Pancreas (tissue), 10 donors: ENCODE measurements at regions not wholly inside any gene's neighbourhood (a gene's known extent, or its start where the extent isn't known, plus 50 kb on each side); places are given as distances from the start of the nearest gene placed in this dataset.

Experiments
- ATAC-seq, 4 donors: fragments of 200-7000 bp; cut with Tn5 transposase; one replicate each; pipeline versions ENCODE4 v1.8.0 to v1.9.1; 2020; ENCODE audit warnings: mild to moderate bottlenecking in 4 of 4, moderate library complexity in 4 of 4
- DNase-seq, 6 donors: peaks; one replicate each; pipeline ENCODE4 v3.0.0-alpha.2; 2020
- FAIRE-seq: peaks from 2 replicates; lab custom pipeline; 2012; peaks lifted over from hg19 to GRCh38; lab: Jason Lieb, UNC
- H3K27ac ChIP-seq, 4 donors: fragments of 200-600 bp; sonication (generic); 1 replicate in 3 of 4; 2 replicates in 1 of 4; pipeline versions ENCODE4 v1.5.0 to v1.8.0; 2020
- H3K27me3 ChIP-seq, 4 donors: fragments of 200-600 bp; one replicate each; pipeline ENCODE4 v1.8.0; 2021
- H3K36me3 ChIP-seq, 3 donors: fragments of 200-600 bp; sonication (generic) in 1 of 3; one replicate each; pipeline versions ENCODE4 v1.5.0 to v1.8.0; 2020 to 2021
- H3K4me1 ChIP-seq, 3 donors: fragments of 200-600 bp; one replicate each; pipeline ENCODE4 v1.8.0; 2021
- H3K4me3 ChIP-seq, 4 donors: fragments of 200-600 bp; sonication (generic) in 2 of 4; one replicate each; pipeline versions ENCODE4 v1.5.0 to v1.8.0; 2020 to 2021
- H3K9me3 ChIP-seq, 4 donors: fragments of 200-600 bp; one replicate each; pipeline ENCODE4 v1.8.0; 2021
- CTCF ChIP-seq, 4 donors: fragments of 200-600 bp; sonication (generic) in 3 of 4; IDR thresholded peaks; one replicate each; pipeline versions ENCODE4 v1.5.0 to v1.8.0; 2021; ENCODE audit warnings: antibody characterized with exemption in 4 of 4
- WGBS, 2 donors: extraction: QIAGEN DNeasy Blood & Tissue Kit; methylation state at CpG; one replicate each; pipeline ENCODE4 v1.1.7; 2013; 5-methylcytosine and 5-hydroxymethylcytosine counted together
- intact Hi-C, 3 donors: fragments of 100-400 bp; cut with DNase I; formaldehyde crosslinking; loops; one replicate each; pipeline versions ENCODE4 v1.11.1 to v1.14.2; 2022
- donor health status: healthy with polysubstance abuse.
- donor health status: DM: no; HTN: no; CAD: no; lungs with moderate emphysema.
- donor health status: DM: no; HTN: no; CAD: no.
- donor health status: control.
- donor health status: control.
- donor health status: Bipolar disorder and iron deficiency.
- donor health status: DM: yes; HTN: yes; CAD: no.
- donor health status: DM: no; HTN: no; CAD: no.
- donor health status: DM: no; HTN: no; CAD: no.
- donor health status: DM: yes; HTN: yes; CAD: no.

DNA sequence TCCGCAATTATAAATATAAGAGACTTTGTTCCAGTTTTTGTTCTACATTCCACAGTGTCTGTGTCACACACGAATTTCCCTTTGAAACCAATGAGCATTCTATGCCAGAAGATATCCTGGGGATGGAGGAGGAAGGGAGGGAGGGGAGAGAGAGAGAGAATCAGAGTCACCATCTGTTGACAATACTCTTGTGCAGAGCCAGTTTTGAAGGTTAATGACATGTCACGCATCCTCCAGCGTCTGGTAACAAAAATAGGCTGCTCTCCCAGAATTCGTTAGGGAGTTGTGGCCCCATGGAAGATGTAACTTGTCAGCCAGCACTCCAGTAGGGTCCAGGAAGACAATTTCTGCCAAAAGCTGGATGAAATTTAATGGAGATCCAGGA lies 213.5 kb upstream of the KRR1 start:
- Histone ChIP-seq H3K27ac (no peak overlapping the region), H3K9me3 (no peaks in the 10 kb centered on the region), H3K4me3 (no peak overlapping the region), H3K27me3 (no peaks in the 10 kb centered on the region), H3K36me3 (no peaks in the 10 kb centered on the region), H3K4me1 (peaks cover 10 to 27% (median 23%) of the 10 kb centered on the region in 3 donors)
- FAIRE-seq: no peak
- ATAC-seq: peak in 3 of 4 donors; percentile 6 to 49 (median 40)
- no peak for DNase-seq
- TF ChIP-seq CTCF (IDR thresholded peaks at IDR 0.05): no peak
- intact Hi-C loops: no loop called here
- 60 to 66% methylated on average over 5 of the region's 5 CpGs for WGBS, 2 donors

DNA sequence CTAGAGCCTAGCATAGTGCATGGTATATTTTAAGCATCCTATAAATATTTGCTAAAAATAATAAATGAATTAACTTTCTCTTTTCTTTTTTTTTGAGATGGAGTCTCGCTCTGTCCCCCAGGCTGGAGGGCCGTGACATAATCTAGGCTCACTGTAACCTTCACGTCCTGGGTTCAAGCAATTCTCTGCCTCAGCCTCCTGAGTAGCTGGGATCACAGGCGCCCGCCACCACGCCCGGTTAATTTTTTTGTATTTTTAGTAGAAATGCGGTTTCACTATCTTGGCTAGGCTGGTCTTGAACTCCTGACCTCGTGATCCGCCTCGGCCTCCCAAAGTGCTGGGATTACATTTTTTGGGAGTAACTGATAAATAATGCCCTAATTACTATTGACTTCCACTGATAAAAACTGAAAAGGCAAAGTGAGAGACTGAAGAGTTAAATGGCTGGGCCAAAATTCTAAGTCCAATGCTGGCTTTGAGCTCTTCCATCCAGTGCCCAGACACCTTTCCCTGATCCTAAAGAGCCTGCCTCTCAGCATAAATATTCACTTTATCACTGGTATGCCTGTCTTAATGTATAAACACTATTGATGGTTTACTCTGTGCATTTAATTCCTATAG lies 213.0 kb upstream of the KRR1 start:
- no peaks in the 10 kb centered on the region for H3K36me3 ChIP-seq
- no peak overlapping the region for H3K4me3 ChIP-seq
- H3K27me3 ChIP-seq: no peaks in the 10 kb centered on the region
- H3K4me1 ChIP-seq: peaks cover 10 to 27% (median 23%) of the 10 kb centered on the region in 3 donors
- H3K9me3 ChIP-seq: no peaks in the 10 kb centered on the region
- WGBS, 2 donors: 88 to 91% methylated on average over 11 of the region's 11 CpGs
- intact Hi-C loops: no loop called here
- no peak for TF ChIP-seq CTCF (IDR thresholded peaks at IDR 0.05)
- ATAC-seq (no peak), DNase-seq (no peak), FAIRE-seq (no peak)
- H3K27ac ChIP-seq: no peak overlapping the region

DNA sequence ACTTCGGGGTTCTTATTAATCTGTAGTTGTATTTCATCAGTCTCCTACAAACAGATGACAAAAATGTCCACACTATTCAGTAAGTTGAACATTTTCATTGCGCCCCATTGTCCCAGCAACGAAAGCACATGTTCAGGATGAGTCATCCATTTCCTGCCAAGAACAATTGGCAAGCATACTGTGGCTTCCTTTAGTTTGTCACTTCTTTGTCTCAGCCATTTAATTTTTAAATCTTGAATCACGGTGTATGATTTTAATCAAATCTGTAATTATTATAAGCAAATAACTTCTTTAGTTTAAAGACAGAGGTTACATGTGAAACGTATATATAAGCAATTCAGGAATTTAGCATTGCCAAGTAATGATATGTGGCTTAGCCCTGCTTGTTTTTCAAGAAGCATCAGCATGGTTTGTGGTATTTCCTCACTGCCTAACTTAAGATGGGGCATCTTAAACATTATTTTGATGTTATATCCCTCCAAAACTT lies 211.3 kb upstream of the KRR1 start:
- TF ChIP-seq CTCF (IDR thresholded peaks at IDR 0.05): no peak
- H3K4me1 ChIP-seq: peaks cover 10 to 27% (median 23%) of the 10 kb centered on the region in 3 donors
- peak in 3 of 6 donors; percentile 19 to 30 (median 25) for DNase-seq
- no peak overlapping the region for H3K4me3 ChIP-seq
- 47 to 57% methylated on average over 5 of the region's 5 CpGs for WGBS, 2 donors
- peak; percentile 68 to 89 (median 78) for ATAC-seq
- no peaks in the 10 kb centered on the region for H3K9me3 ChIP-seq
- H3K27me3 ChIP-seq: no peaks in the 10 kb centered on the region
- H3K36me3 ChIP-seq: no peaks in the 10 kb centered on the region
- FAIRE-seq: peak; percentile 95
- peak overlapping the region in 2 of 4 donors; percentile 0 to 47 for H3K27ac ChIP-seq
- intact Hi-C loops: no loop called here

DNA sequence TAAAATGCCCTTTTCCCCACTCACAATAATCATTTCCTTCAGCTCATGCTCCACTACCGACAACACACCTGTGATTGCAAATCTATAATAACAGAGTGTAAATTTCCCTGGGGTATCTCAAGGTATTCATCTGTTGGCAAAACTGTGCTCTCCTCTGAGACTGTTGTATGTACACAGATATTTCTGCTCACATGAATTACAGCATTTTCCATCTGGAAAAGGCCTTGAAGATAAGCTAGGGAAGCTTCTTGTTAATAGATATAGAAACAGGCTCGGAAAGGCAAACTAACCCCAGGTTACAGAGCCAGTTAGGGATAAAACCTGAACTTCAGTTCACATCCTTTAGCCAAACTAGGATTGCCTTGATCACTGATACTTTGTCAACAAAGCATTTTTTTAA lies 210.4 kb upstream of the KRR1 start:
- no peaks in the 10 kb centered on the region for H3K9me3 ChIP-seq
- H3K36me3 ChIP-seq: no peaks in the 10 kb centered on the region
- peaks cover 10 to 27% (median 23%) of the 10 kb centered on the region in 3 donors for H3K4me1 ChIP-seq
- DNase-seq (no peak), FAIRE-seq (no peak), ATAC-seq (peak in 3 of 4 donors; percentile 9 to 49 (median 31))
- H3K27ac ChIP-seq: peak overlapping the region in 2 of 4 donors; percentile 20 to 47
- WGBS, 2 donors: 32 to 36% methylated on average over 2 of the region's 2 CpGs
- no peaks in the 10 kb centered on the region for H3K27me3 ChIP-seq
- intact Hi-C loops: no loop called here
- no peak for TF ChIP-seq CTCF (IDR thresholded peaks at IDR 0.05)
- H3K4me3 ChIP-seq: no peak overlapping the region
